Spleen (tissue), 11 donors: ENCODE measurements at regions not wholly inside any gene's neighbourhood (a gene's known extent, or its start where the extent isn't known, plus 50 kb on each side); places are given as distances from the start of the nearest gene placed in this dataset.

Source experiments
- DNase-seq: peaks from one replicate; pipeline ENCODE4 v3.0.0-alpha.2; 2020
- H3K27ac ChIP-seq, 8 donors: fragments of 200-600 bp; sonication (generic) in 7 of 8; 1 replicate in 4 of 8; 2 replicates in 4 of 8; pipeline versions ENCODE4 v1.5.0 to v1.8.0; 2016 to 2021; ENCODE audit warnings: inconsistent platforms in 4 of 8, mild to moderate bottlenecking in 4 of 8, moderate library complexity in 1 of 8
- H3K27me3 ChIP-seq, 7 donors: fragments of 200-600 bp; sonication (generic) in 6 of 7; replicated peaks in 1 of 7; 1 replicate in 4 of 7; 2 replicates in 3 of 7; pipeline versions ENCODE4 v1.5.0 to v1.8.0; 2016 to 2021; ENCODE audit warnings: inconsistent platforms in 3 of 7, mild to moderate bottlenecking in 1 of 7
- H3K36me3 ChIP-seq, 6 donors: fragments of 200-600 bp; sonication (generic) in 5 of 6; 1 replicate in 4 of 6; 2 replicates in 2 of 6; pipeline versions ENCODE4 v1.5.0 to v1.8.0; 2016 to 2021; ENCODE audit warnings: inconsistent platforms in 2 of 6
- H3K4me1 ChIP-seq, 6 donors: fragments of 200-600 bp; sonication (generic) in 5 of 6; 1 replicate in 3 of 6; 2 replicates in 3 of 6; pipeline versions ENCODE4 v1.5.0 to v1.8.0; 2016 to 2021; ENCODE audit warnings: inconsistent platforms in 3 of 6
- H3K4me3 ChIP-seq, 8 donors: fragments of 200-600 bp; sonication (generic) in 7 of 8; 1 replicate in 4 of 8; 2 replicates in 4 of 8; pipeline versions ENCODE4 v1.5.0 to v1.8.0; 2016 to 2021; ENCODE audit warnings: inconsistent platforms in 4 of 8, mild to moderate bottlenecking in 4 of 8, moderate library complexity in 2 of 8
- H3K9me3 ChIP-seq, 8 donors: fragments of 200-600 bp; sonication (generic) in 7 of 8; 1 replicate in 4 of 8; 2 replicates in 4 of 8; pipeline versions ENCODE4 v1.5.0 to v1.8.0; 2016 to 2021; ENCODE audit warnings: inconsistent platforms in 4 of 8
- POLR2A ChIP-seq, 3 donors: fragments of 450-650 bp; IDR thresholded peaks; one replicate each; pipeline ENCODE4 v1.5.1; 2017; ENCODE audit warnings: antibody characterized with exemption in 3 of 3, mild to moderate bottlenecking in 1 of 3
- POLR2AphosphoS5 ChIP-seq, 3 donors: sonication (generic); formaldehyde crosslinking; IDR thresholded peaks; one replicate each; pipeline ENCODE4 v1.5.1; 2017; ENCODE audit warnings: antibody characterized with exemption in 3 of 3
- WGBS, 5 donors: extraction: QIAGEN DNeasy Blood & Tissue Kit in 3 of 5; methylation state at CpG; one replicate each; pipeline versions ENCODE4 v1.1.5 to v1.1.7; 2013 to 2018; 5-methylcytosine and 5-hydroxymethylcytosine counted together
- intact Hi-C: fragments of 100-400 bp; cut with DNase I; formaldehyde crosslinking; loops from one replicate; pipeline ENCODE4 v1.15.0; 2023; ENCODE audit warnings: low total_unique reads
- TF ChIP-seq, protein P1 (sequence below), 11 experiments: fragments of 200-600 bp in 7 of 11; fragments of 450-650 bp in 4 of 11; sonication (generic) in 4 of 11; IDR thresholded peaks in 8 of 11; conservative IDR thresholded peaks in 3 of 11; 1 replicate in 7 of 11; 2 replicates in 4 of 11; pipeline versions ENCODE4 v1.4.0 to v1.8.0; 2016 to 2021; ENCODE audit warnings: antibody characterized with exemption in 11 of 11, inconsistent platforms in 4 of 11, mild to moderate bottlenecking in 1 of 11
- donor health status: healthy with polysubstance abuse.
- donor health status: DM: no; HTN: no; CAD: no; lungs with moderate emphysema.
- donor health status: DM: no; HTN: no; CAD: no.
- donor health status: Bipolar disorder and iron deficiency.
- donor health status: healthy.
- donor health status: DM: no; HTN: no; CAD: no.
- donor health status: DM: yes; HTN: yes; CAD: no.

DNA sequence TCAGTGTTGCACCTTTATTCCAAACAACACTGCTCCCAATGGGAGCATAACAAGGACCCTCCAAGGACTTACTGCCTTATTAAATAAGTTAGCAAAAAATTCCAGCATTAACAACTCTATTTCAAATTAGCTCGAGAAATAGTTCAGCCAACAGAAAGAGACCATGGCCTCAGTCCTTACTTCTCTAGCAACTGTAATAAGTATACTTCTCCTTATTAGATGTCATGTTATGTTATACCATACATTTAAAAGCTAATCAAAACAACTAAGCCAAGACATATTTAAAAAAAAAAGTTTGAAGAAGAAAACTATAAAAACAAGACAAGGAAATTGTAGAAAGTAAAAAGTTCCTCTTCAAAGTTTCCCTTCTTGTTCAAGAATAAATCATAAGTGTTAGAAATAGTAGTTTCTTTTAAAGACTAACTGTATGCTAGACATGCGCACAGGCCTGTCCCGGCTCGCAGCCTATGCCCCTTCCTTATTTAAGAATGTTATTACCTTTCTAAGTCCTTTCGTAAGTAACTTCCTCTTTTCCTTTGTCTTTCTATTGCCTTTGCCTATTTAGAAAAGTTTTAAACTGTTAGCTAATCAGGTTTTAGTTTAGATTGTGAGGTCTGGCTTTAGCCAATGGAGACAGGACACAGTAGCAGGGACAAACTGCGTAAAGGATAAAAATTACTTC, 68.6 kb downstream of the RESF1 start:
- H3K27me3 ChIP-seq: no peaks in the 10 kb centered on the region
- TF ChIP-seq POLR2A (IDR thresholded peaks at IDR 0.05) (no peak), POLR2AphosphoS5 (IDR thresholded peaks at IDR 0.05) (no peak)
- TF ChIP-seq, protein P1, sequence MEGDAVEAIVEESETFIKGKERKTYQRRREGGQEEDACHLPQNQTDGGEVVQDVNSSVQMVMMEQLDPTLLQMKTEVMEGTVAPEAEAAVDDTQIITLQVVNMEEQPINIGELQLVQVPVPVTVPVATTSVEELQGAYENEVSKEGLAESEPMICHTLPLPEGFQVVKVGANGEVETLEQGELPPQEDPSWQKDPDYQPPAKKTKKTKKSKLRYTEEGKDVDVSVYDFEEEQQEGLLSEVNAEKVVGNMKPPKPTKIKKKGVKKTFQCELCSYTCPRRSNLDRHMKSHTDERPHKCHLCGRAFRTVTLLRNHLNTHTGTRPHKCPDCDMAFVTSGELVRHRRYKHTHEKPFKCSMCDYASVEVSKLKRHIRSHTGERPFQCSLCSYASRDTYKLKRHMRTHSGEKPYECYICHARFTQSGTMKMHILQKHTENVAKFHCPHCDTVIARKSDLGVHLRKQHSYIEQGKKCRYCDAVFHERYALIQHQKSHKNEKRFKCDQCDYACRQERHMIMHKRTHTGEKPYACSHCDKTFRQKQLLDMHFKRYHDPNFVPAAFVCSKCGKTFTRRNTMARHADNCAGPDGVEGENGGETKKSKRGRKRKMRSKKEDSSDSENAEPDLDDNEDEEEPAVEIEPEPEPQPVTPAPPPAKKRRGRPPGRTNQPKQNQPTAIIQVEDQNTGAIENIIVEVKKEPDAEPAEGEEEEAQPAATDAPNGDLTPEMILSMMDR (IDR thresholded peaks at IDR 0.05 in 8 of 11, conservative IDR thresholded peaks at IDR 0.05 in 3 of 11): no peak
- peak overlapping the region in 1 of 8 donors; percentile 18 for H3K27ac ChIP-seq
- no peaks in the 10 kb centered on the region for H3K36me3 ChIP-seq
- WGBS, 5 donors: 53 to 67% (median 60%) methylated on average over 6 of the region's 6 CpGs
- H3K4me3 ChIP-seq: no peak overlapping the region
- no peaks in the 10 kb centered on the region for H3K9me3 ChIP-seq
- peak; percentile 85 for DNase-seq
- intact Hi-C loops: no loop called here
- peaks cover 0 to 47% (median 20%) of the 10 kb centered on the region in 6 donors for H3K4me1 ChIP-seq

DNA sequence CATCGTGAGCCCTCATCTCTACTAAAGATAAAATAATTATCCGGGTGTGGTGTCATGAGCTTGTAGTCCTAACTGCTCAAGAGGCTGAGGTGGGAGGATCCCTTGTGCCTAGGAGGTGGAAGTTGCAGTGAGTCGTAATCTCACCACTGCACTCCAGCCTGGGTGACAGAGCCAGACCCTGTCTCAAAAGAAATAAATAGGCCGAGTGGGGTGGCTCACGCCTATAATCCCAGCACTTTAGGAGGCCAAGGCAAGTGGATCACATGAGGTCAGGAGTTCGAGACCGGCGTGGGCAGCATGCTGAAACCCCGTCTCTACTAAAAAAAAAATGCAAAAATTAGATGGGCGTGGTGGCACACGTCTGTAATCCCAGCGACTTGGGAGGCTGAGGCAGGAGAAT, 70.9 kb downstream of the RESF1 start:
- TF ChIP-seq POLR2AphosphoS5 (IDR thresholded peaks at IDR 0.05) (no peak), POLR2A (IDR thresholded peaks at IDR 0.05) (no peak)
- TF ChIP-seq, protein P1 (IDR thresholded peaks at IDR 0.05 in 8 of 11, conservative IDR thresholded peaks at IDR 0.05 in 3 of 11): no peak
- Histone ChIP-seq H3K27me3 (no peaks in the 10 kb centered on the region), H3K4me1 (peaks cover 0 to 47% (median 20%) of the 10 kb centered on the region in 6 donors), H3K36me3 (no peaks in the 10 kb centered on the region), H3K4me3 (no peak overlapping the region), H3K9me3 (no peaks in the 10 kb centered on the region), H3K27ac (no peak overlapping the region)
- DNase-seq: no peak
- 91 to 98% (median 95%) methylated on average over 12 of the region's 12 CpGs for WGBS, 5 donors
- intact Hi-C loops: no loop called here

DNA sequence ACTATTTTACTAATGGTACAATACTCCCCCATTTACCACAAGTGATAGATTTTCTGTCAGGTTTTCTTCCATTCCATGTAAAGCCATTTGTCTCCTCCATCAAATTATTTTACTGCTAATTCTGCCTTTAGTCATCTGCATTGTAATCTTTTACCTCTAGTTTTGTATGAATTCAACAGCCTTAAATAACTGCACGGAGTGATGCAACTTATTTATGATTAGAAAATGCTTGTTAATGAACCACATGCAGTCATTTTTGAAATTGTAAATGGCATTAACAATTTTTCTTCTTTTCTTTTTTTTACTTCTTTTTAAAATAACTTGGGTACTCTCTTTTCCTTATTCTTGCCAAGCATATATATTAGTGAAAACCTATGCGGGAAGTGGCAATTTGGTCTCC, 71.5 kb downstream of the RESF1 start:
- Histone ChIP-seq H3K9me3 (no peaks in the 10 kb centered on the region), H3K27ac (no peak overlapping the region), H3K4me1 (peaks cover 0 to 44% (median 19%) of the 10 kb centered on the region in 6 donors), H3K36me3 (no peaks in the 10 kb centered on the region), H3K4me3 (no peak overlapping the region), H3K27me3 (no peaks in the 10 kb centered on the region)
- DNase-seq: no peak
- intact Hi-C loops: no loop called here
- TF ChIP-seq POLR2A (IDR thresholded peaks at IDR 0.05) (no peak), POLR2AphosphoS5 (IDR thresholded peaks at IDR 0.05) (no peak)
- TF ChIP-seq, protein P1 (IDR thresholded peaks at IDR 0.05 in 8 of 11, conservative IDR thresholded peaks at IDR 0.05 in 3 of 11): no peak
- whole genome bisulfite sequencing, 5 donors: 36 to 57% (median 52%) methylated on average over 2 of the region's 2 CpGs

DNA sequence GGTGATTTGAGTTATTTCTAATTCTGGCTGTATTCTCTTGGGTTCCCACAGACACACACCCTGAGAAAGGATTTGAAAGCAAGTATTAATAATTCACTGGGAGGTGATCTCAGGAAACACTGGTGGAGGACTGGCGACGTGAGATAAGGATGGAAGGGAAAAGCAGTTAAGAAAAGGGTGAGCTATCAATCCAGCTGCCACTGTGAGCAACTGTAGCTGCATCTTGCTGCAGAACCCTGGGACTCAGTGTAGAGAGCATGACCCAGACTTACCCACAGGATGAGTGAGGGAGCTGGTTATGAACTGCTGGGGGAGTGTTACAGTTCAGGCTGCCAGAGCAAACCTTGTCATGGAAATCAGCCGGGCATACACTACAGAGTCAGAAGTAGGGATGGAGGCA, 71.9 kb downstream of the RESF1 start:
- intact Hi-C loops: no loop called here
- Histone ChIP-seq H3K27me3 (no peaks in the 10 kb centered on the region), H3K4me1 (peaks cover 0 to 39% (median 16%) of the 10 kb centered on the region in 6 donors), H3K4me3 (no peak overlapping the region), H3K36me3 (no peaks in the 10 kb centered on the region), H3K27ac (no peak overlapping the region), H3K9me3 (no peaks in the 10 kb centered on the region)
- TF ChIP-seq, protein P1 (IDR thresholded peaks at IDR 0.05 in 8 of 11, conservative IDR thresholded peaks at IDR 0.05 in 3 of 11): no peak
- TF ChIP-seq POLR2A (IDR thresholded peaks at IDR 0.05): no peak
- TF ChIP-seq POLR2AphosphoS5 (IDR thresholded peaks at IDR 0.05): no peak
- no peak for DNase-seq
- WGBS, 5 donors: 23 to 47% (median 30%) methylated on average over 3 of the region's 3 CpGs
